ENCODE measurements at regions not wholly inside any gene's neighbourhood (a gene's known extent, or its start where the extent isn't known, plus 50 kb on each side); places are given as distances from the start of the nearest gene placed in this dataset.

DNA sequence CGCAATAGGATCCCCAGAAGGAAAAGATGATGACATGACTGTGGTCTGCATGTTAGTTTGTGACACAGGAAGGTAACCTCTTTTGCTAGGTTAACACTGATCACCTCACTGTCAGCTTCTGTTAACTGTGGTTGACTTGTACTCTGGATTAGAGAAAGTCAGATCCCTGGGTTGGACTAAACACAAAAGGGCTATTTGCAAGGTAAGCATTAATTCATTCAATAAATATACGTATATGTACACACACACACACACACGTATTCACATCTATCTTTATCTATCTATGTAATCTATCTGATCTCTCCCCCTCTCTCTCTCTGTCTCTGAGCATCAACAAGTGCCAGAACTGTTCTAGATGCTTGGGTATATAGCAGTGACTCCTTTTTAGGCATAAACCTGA lies 136.1 kb upstream of the SNX19 start:
- DNase-seq, result no peak

DNA sequence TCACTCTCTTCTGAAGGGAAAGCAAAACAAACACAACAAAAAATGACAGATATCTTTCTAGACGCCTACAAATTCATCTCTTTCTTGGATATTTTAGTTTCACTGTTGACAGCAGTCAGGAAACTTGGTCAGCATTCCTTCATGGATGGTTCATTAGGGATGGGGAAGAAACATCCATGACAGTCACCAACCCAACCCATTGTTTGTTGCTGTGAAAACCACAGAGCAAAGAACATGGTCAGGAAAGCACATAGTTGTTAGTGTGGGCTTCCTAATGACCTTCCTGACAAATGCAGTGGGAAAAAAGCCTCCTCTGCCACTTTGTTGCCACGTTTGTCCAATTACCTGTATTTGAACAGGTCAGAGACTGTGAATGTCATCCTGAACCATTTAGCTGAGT lies 139.8 kb upstream of the SNX19 start:
- DNase-seq, result no peak

DNA sequence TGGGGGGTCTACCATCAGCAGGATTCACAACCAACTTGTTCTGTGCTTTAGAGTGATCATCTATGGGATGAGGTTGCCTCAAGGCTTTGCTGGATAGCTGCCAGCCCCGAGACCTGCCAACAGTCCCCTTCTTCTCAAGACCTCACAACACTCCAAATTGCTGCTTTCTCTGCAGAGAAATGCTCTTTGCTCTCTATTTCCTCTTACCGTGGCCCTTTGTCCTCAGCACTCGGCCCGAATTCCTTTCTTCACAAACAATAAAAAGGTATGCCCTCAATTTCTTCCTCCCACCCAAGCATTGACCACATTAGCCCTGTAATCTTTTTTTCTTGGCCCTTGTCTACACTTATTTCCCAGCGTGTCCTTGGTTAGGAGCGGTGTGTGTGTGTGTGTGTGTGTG lies 147.4 kb upstream of the SNX19 start:
- DNase-seq, result no peak

DNA sequence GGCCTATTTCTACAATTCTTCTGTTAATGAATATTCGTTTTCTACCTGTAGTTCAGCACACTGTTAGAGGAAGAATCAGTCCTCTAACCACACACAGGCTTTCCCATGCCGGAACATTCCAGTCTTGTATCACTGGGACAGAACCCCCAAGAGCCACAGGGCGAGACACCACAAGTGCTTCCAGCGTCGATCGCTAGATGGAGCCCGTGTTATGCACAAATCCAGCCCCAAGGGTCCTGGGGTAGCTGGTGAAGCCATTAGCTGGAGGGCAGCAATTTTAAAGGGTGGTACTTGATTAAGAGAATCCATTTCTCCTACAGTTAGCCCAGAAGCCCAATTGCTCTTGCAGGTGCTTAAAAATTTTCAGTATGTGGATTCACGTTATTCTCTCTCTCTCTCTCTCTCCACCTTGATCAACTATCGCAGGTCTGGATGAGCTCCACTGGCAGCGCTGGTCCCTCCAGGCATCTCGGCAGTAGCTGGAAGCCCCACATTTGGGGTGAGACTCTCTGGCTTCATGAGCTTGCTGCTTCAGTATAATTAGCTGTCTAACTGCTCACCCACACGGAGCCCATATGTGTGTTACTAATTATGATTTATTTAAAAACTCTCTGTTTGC lies 148.2 kb upstream of the SNX19 start:
- DNase-seq, result peak; percentile 24

DNA sequence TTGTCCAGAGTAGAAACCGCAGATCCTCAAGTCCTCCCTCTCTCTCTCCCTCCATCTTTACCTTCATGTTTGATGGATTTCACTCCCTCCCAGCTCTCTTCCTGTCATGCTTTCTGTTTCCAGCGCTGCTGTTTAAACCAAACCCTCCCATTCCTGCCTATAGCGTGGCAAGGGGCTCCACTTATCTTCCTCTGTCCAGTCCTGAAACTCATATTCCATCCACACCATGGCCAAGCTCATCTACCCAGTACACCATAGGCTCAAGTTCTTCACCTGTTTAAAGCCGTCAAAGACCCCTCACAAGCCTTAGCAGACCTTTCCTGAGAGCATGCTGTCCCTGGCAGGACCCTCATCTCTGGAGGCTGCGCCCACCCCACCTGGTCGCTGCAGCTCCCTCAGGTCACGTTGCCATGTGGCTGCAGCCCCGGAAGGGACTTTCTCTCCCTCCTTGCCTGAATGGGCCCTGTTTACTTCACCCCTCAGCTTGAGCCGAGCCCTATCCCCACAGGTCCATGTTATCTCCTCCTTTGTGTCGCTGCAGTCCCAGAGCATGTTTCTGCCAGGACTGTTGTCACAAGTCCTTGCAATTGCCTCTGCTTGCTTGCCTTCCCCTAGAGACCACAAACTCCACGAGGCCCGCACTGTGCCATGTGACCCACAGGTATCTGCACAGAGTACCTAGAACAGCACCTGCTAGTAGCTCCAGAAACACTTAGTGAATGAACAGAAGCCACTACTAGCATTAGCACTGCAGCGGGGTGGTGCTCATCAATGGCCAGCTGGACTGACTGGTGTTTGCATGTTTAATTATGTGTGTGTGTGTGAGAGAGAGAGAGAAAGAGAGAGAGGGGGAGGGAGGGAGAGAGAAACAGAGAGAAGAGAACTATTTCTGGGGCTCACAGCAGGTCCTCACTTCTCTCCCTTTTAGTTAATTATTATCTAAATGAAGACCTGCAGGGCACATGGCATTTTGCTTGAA lies 149.4 kb upstream of the SNX19 start:
- no peak for DNase-seq

DNA sequence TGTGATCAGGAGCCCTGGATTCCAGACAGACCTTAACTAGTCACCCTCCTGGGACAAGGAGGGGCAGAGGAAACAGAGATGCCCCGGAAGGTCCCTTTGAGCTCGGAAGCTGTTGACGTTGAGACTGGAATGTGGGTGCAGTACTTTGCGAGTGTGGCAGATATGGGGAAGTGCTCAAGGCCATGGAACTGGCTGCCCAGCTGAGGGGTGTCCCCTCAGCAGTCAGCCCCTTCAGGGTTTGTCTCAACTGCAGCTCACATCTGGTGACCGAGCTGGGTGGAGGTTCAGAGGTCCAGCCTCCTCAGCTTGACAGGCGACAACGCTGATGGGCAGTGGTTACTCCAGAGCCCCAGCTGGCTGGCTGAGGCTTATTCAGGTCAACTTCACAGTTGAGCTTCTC lies 150.3 kb upstream of the SNX19 start:
- DNase-seq, result no peak

DNA sequence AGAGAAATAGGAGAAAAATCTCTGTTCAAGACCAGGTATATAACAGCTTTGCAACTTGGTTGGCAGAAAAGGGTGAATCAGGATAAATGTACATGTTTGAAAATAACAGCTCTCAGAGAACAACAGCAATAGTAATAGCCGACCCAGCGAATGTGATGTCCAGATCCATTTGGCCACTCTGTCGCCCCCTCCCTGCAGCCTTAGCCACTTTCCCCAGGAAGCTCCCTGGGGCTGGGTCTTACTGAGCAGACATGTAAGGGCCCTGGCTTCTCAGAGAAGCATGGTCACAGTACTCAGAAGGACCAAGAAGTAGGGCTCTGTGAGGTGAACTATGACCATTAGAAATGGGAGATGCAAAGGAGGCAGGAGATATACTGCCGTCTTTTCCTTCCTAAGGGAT lies 154.1 kb upstream of the SNX19 start:
- DNase-seq, result no peak

DNA sequence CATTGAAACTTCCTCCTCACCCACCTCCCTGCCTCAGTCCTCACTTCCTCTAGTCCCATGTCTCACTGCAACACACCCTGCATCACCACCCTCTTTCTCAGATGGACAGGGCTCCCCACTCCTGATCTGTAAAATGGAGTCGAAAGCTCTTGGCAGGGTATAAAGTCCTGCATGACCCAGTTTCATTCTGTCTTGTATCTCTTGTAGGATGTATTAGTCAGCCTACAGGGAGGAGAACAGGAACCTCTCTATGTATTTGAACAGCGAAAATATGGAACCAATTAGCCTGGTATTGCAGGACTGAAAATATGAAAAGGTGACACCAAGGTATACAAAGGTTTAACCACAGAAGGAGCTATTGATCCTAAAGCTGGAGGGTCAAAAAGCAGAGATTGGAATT lies 156.9 kb upstream of the SNX19 start:
- DNase-seq, result no peak

DNA sequence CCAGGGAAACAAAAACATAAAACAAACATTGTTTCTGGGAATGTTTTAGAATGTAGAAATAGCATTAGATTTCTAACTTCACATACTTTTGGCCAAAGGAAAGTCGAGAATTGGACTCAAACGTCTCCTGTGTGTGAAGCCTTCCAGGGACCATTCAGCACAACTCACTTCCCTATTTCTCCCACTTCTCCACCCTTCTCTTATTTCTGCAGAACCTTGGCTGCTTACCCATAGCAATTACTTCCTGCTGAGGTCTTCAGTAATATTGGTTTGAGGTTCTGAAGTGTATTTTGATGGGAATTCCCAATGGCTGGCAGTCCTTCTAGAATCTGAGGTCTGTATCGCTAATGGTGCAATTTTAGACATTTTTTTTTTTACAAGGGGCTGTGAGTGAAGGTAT lies 158.3 kb upstream of the SNX19 start:
- DNase-seq, result no peak

DNA sequence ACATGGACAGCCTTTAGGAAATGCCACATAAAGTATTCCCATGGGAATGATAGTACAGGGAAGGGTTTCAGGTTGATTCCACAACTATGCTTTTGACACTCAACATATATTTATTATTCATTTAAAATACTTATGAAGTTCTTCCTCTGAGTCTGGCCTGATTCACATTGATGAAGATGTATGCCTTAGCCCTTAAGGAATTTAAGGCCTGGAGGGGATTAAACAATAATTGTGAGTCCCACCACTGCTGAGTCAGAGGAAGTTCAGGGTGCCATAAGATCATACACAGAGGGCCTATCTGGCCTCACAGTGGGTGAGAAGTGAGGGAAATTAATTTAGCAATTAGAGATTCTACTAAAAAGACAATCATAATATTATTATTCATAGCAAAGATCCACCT lies 161.1 kb upstream of the SNX19 start:
- DNase-seq, result no peak

DNA sequence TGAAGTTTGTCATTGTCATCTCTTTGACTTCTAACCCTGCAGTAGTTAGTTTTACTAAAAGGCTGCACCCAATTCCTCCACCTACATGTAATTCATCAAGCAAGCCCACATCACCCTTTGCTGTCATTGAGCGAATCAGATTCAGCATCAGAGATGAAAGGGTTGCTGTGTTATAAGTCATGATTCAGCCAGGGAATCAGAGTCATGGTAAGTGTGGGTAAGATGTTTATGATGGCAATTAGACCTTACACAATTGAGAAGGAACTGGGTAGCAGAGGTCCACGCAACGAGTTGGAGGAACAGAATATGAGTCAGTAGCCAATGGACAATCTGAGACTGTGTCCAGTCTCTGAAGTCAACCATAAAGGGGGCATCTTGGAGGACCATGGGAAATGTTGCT lies 162.8 kb upstream of the SNX19 start:
- DNase-seq, result no peak

DNA sequence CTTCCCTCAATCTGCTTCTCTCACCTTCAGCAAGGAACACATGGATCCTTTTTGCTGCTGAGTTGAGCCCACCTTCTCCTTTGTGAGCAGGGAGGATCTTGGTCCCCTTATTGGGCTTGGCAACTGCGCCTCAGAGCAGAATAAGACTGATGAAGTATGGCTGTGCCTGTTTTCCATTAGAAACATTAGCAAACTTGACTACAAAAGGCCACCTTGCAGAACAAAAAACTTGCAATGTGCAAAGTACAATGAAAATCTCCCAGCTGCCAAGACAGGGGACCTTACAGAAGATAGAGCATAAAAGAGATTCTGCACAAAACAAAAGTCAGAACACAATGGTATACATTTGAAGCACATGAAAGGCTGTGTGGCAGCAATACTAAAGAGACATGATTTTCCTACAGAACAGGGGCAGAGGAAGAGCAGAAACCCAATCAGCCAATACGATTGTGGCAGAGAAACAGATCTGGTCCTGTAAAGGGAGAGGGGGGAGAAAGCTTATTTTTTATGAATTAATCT lies 173.5 kb upstream of the SNX19 start:
- no peak for DNase-seq

DNA sequence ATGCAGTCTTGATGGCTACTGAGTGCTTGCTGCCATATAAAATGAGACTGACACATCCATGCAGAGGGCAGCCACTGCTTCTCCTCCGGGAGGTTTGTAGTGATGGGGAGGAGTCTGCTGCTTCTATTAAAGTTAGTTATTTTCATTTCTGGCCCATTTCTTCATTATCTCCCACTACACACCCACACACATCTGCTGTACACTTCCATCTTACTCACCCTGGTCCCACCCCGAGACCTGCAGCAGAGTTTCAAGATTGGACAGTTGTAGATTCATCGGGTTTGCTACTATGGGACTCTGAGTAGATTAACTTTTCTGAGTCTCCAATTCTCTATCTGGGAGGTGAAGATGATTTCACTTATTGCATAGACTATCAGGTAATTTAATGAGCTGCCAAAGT lies 176.2 kb upstream of the SNX19 start:
- DNase-seq, result no peak

DNA sequence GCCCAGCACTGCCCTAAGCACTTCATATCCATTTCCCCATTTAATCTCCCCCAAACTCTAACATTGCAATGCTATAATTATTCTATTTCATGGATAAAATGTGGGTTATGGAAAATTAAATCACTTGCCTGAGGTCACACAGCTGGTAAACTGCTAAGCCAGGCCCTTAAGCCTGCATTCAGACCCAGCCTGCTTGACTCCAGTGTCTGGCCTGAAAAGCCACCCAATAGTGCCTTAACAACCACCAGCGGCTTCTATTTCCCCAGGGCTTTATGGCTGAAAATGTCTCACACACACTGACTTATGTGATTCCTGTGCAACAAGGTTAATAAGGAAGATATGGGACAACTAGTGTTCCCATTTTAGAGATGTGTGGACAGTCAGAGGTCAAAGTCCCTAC lies 178.5 kb upstream of the SNX19 start:
- no peak for DNase-seq

DNA sequence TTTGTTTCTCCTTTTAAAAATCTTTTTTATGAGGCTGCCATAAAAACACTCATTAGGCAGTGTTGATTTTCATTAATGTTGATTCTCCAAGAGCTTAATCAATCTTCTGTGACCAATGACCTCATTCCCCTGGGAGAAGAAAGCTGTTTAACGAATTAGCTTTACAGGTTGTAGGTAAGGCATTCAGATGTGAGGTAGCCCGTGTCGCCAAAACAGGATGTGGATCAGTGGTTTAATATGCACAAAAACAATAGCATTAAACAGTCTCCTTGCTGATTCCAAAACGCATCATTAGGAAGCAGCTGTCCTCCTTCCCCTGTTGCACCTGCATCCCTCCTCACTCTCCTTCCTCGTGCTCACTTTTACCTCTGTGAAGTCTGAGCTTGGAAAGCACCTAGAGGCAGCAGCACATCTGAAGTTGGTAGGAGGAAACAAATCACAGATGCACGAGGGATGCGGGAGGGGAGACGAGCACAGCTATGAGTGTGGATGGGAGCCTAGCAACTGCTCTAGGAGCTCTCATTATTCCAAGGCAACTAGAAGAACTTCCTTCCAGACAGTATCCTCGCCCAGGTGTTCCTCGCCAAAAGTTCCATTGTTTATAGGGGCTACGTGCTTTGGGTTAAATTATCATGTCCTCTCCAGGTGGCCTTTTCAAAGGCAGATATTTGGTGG lies 179.4 kb upstream of the SNX19 start:
- no peak for DNase-seq

DNA sequence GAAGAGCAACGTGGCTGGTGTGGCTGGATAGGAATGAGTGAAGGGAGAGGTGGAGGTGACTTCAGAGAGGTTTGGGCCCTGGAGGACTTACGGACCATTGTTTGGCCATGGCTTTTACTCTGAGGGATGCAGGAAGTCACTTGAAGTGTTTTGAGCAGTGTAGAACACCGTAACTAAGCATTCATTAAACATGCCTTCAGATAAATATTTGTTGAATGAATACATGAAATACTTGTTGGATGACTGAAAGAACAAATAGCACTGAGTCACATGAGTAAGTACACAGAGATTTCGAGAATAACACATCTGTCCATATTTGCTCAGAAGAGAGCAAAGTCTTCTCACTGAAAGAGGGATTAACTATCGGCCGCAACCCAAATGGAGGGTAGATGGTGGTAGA lies 182.7 kb upstream of the SNX19 start:
- no peak for DNase-seq

DNA sequence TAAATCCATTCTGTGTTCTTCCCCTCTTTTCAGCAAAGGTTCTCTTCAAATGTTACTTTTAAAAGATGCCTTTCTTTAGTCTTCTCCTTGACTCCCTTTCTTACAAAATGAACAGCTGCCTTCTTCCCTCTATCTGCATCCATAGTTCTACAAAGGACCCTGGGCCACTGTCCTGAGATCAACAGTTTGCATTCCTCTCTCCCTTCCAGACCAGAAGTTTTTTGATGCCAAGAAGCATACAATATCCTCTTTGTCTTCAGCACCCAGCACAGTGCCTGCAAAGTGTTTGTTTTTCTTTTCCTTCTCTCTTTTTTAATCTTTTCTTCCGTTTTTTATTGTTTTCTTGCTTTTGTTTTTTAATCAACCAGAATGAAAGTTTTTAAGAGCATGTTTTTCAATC lies 183.5 kb upstream of the SNX19 start:
- DNase-seq, result no peak

DNA sequence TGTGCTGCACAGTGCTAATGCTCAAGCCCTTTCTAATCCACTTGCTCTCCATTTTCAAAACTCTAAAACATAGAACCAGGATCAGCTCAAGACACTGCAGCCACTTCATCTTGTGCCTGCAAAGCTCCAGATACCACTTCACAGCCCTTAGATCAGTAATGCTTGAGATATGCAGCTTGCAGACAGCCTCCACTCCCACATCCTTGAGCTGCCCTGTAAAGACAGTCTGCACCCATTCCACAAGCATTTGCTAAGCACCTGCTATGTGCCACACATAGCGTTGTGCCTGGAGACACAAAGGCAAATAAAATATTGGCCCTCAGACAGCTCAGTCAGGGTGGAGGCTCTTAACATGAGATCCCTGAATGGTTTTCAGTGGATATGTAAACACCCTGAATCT lies 192.5 kb upstream of the SNX19 start:
- DNase-seq, result no peak

DNA sequence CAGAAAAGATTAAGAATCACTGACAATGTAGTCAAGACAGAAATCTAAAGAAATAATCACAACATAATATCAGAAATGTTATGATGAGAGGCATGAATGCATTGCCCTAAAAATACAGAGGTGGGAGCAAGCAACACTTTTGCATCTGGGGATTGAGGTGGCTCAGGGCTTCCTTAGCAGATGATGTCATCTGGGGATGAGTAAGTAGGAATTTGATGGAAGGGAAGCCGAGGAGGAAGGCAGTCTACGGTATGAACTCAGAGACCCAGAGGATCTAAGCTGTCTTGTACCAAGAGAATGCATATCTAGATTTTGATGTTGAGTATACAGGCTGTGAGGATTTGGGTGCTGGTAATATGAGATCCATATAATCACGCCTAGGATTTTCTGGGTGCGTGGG lies 193.0 kb upstream of the SNX19 start:
- DNase-seq, result no peak

DNA sequence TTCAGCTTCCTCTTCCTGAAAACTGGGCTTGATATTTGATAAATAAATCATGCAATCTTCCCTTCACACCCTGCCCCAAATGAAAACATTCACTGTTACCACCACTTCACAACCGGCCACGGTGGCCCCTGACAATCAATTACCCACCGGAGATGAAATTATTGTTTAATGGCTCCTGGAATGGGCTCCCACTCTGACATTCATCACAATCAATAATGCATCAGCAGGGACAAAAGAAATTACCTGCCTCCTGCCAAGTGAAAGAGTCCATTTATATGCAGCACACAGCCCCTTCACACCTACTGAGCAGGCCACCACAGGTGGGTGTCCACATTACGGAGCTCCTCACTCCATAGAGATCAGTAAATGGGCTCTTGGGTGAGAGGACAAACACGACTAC lies 193.5 kb upstream of the SNX19 start:
- DNase-seq, result no peak

DNA sequence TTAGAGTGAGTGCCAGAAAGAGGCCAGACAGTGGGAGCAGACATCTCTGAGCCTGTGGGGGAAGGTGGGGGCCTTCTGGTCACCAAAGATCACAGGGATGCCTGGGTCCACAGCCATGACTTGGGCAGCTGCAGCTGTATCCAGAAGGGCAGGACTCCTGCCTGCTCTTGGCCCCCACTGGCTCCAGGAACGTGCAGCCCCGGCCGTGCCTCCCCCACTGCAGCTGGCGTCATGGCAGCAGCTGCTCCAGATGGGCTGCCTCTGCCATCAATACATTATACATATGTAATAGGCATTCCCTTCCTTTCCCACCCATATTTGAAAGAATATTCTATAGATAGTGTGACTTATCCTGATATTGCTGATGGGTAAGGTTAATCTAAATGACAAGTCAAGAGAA lies 195.5 kb upstream of the SNX19 start:
- DNase-seq, result no peak

DNA sequence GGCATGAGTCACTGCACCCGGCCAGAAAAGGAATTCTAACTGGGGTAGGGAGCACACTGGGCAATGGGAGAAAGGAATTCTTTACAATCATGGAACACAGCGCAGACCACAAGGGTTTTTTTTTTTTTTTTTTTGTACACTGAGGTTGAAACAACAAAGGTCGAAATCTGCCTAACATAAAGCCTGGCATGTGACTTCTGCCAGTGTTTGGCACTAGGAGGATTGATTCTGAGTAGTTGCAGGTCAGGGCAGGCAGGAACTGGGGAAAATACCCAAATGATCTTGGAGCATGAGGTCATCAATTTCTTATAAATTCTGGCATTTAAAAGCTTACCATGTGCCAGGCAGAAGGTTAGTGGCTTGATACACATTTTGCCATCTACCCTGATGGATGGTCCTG lies 202.0 kb upstream of the SNX19 start:
- DNase-seq, result no peak

DNA sequence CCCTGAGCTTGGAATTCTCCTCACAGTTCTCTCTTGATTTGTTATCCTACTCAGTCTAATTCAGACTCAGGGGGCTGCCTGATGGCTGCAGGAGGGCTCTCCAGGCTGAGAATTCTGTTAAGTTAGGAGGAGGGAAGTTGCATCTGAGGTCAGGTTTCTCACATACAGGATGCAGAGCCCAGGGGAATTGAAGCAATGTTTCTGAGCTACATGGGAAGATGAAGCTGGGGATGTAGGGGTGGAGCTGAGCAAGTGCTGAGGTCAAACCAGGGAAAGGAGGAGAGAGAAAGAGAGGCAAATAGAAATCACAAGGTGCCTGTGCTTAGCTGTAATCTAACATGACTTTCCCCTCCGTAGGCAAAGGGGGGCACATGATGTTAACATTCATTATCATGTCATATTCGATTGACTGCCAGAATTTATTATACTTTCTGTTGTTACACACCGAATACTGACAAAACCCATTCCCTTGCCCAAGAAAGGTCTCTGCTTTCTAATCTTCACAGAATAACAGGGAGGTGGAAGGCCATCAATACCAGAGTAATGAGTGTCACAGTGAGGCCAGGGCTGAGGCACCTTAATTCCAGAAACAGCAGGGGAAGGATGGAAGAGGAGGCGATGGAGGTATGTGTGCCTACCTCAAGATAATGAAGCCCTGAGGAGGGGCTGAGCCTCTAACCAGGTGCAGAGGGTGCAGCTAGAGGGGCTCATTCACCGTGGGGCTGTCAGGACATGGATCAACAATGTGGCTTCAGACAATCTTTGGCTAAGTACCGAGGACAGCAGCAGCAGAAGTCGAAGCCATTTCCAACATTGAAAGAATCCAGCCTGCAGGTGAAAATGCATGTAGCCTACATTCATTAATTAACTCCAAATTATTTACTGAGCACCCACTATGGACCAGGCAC lies 205.4 kb upstream of the SNX19 start:
- DNase-seq, result no peak

All from activated CD4-positive, alpha-beta T cell treated with anti-CD3 and anti-CD28 coated beads, Interleukin-2, amount 50 U/mL, for 16 hours (primary cell).